HG03378 (cell line): ENCODE measurements at regions not wholly inside any gene's neighbourhood (a gene's known extent, or its start where the extent isn't known, plus 50 kb on each side); places are given as distances from the start of the nearest gene placed in this dataset.

Experiments
- ATAC-seq: cut with Tn5 transposase; IDR thresholded peaks from one replicate; pipeline ENCODE4 v1.9.1; 2021; ENCODE audit warnings: mild to moderate bottlenecking, moderate library complexity; ENCODE audit not compliant: unreplicated experiment

DNA sequence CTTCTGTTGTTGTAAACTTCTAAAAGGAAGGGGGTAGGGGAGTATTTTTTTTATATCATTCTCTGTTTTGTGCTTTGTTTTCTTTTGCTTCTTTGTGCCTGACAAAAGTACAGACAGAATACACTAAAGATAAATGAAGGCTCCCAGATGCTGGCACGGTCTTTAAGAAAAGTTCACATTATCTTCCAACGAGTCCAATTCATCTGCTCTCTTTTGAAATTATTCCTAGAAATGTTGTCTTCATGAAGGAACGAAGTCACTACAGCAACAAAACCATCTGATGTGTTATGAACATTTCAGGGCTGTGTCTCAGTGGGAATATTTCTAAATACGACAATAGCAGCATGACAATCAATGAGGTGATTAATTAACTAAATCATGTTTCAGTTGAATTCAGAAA is 813.8 kb upstream of the HTR2C start:
- ATAC-seq, result no peak

DNA sequence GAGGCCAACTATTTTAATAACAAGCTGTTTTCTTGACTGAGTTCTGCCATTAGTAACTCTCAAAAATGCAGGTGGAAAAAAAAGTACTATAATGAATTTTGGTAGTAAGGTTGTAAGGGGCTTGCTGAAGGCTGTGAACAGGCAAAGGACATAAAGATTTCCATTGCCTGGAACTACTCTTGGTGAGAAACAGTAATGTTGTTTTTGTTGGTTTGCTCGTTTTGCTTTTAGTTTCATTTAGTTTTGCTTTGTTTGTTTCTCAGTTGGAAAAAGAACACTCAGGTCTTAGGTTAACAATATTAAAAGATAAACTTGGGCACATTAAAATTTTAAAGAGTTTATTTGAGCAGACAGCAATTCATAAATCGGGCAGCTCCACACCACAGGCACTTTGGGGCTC is 824.5 kb upstream of the HTR2C start:
- no peak for ATAC-seq

DNA sequence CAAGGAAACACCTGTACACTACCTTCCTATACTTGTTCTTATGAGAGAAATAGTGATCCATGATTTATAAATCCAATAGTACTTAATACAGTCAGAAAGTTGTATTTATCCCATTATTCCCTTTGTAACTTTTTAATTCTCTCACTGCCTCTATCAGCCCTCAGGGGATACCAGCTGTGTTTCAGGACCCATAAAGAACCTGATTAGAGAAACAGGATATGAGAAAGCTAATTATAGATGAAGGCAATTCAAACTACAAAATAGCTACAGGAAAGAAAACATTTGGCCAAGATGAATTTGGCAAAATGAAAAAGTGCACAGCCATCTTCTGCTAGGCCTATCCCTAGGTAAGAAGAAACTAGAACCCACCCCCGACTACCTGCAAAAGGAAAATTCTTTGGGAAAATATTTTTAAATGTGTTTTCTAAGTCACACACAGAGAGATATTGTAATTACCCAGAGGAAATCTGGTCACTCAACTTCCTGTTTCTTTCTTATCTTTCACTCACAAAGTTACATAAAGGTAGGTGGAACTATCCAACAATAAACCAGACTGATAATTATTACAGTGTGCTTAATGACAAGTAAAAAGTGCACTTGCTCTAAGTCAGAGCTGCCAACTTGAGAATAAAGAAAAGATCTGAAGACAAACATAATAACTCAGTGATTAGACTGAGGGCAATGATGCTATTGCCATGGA is 836.5 kb upstream of the HTR2C start:
- peak; percentile 57 for ATAC-seq

DNA sequence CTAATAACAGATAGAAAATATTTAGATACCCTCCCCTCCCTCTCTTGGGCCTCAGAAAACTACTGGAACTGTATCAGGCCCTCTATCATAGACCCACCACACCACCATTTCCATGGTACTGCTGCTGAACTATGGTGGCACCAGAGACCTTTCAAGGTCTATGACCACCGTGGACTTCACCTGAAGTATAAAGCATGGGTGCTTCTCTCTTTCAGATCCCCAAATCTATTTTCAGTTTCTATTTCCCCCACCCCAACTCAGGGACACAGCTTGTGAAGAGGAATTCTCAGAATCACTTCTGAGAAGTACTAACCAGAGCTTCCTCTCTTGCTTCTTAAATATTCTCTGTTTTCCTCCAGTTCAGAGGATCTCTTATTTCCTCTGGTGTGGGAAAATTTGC is 840.8 kb upstream of the HTR2C start:
- ATAC-seq, result peak; percentile 45

DNA sequence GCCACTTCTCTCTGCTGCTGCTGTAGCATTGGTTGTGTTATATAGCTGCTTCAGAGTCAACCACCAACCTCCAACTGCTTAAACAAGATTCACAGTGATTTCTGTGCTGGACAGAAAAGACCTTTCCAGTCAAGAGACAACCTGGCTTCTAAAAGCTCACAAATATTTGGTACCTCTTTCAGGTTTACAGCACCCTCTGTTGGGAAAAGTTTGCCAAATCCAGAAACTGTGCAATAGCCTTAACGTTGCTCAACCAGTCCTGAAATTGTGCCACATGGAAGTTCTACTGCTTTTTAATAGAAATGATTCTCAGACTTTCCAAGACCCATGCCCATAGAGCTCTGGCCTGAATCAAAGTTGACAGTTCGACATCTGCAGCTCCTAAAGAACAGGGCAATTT is 842.1 kb upstream of the HTR2C start:
- ATAC-seq, result no peak

DNA sequence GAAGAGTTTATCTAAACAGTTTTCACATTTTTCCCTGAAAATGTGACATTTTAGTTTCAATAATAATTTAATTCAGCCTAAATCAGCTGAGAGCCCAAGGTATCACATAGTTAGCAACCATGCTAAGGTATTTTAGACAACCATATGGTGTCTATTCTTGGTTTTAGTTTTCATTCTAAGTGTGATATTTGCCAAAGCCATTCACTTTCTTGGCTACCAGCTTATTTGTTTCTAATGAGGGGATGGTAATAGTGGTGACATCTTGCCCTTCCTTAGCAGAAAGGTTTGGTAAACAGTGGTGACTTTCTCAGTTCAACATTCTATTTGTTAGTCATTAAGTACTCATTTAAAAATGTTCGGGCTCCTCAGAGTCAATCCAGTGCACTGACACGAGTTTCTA is 854.9 kb upstream of the HTR2C start:
- ATAC-seq, result no peak

DNA sequence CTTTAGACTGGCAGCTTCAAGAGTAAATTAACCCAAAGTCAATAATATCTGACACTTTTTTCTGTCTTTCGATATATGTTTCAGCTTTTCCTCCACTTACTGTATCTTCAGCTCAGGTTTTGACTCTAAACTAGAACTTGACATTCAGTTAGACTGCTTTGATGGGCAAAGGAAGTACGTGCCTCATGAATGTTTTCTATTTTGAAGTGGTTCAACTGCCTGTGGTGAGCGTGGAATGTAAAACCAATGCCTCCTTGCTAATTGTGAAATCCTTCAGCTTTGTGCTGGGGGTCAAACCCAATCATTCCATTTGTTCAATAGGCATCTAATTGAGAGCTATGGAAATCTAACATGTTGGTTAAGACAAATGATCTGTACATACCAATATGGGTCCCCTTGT is 857.0 kb upstream of the HTR2C start:
- no peak for ATAC-seq

DNA sequence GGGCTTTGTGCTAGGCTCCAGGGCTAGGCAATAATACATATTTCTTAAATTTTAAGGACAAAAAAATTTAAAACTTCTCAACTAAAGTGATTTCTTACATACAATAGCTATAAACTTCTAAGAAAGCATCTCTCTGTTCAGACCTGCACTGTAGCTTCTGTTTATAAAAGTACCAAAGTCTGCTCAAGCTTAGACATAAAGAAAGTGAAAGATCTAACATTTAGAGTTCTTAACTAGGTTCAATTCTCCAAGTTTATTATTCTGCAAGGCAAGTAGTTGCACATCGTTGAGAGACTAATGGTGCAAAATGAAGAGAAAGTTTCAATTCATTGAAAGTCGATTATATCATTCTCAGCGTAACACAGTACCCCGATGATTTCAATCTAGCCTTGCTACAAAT is 857.4 kb upstream of the HTR2C start:
- ATAC-seq, result no peak

DNA sequence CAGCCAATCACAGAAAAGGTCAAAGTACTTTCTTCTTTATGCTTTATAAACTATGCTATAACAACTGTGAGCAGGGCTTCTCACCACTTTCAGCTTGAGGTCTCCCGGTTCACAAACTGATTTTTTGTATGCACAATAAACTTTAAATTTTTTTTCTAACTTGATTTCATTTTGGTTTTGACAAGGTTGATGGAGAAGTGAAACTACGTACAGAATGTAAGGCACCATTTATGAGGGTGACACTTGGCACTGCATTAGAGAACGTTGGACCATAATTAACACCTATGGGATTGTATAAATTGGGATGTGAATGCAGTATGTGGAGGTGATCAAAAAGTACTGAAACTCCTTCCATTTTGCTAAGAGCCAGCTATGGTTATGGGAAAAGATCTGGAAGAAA is 857.9 kb upstream of the HTR2C start:
- ATAC-seq, result no peak

DNA sequence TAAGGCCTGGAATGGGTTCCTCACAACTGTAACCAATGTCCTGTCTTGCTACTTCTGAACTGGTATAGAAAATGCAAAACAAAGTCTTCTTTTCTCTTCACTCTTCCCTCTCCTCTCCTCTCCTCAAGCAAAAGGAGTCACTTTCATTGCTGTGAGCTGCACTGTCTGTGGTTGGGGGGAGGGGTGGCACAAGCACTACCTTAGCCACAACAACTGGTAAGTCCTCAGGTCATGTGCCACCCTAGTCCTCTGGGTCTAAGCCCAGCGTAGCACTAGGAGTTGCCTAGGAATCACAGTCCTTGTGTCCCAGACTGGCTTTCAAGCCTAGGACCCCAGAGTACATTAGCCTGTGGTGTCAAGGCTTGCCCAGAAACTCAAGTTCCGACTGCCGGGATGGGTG is 859.3 kb upstream of the AMOT start:
- no peak for ATAC-seq

DNA sequence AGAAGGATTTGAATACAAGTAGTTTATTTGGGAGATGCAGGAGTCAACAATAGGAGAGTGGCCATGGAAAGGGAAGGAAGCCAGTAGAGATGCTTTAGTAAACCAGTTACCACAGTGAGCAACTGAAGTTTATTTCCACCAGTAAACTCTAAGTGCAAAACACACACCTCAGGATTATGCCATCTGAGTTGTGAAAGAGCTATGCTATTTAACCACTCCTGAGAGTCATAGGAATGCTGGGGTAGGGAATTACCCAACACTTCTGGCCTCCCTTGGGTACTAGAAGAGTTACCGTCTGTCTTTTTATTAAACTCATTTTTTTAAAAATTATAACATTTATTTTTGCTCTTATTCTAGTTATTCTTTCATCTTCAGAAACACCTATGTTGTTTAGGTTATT is 834.6 kb upstream of the AMOT start:
- ATAC-seq, result no peak

DNA sequence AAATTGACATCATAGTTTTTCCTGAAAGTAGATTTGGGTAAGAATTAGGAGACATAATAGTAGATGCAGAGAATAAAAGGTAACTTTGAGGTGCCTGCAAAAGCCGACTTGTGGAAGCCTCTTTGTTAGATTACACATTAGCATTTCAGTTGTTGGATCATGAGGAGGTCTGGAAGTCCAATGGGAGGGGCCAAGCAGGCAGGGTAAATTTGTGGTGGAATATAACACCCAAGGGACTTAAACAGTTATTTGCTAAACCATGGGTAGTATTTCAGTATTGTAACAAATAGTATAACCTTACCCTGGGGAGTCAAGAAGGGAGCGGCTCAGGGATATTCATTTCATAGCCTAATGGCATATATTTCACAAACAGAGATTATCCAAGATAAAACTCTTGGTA is 810.7 kb upstream of the AMOT start:
- no peak for ATAC-seq

DNA sequence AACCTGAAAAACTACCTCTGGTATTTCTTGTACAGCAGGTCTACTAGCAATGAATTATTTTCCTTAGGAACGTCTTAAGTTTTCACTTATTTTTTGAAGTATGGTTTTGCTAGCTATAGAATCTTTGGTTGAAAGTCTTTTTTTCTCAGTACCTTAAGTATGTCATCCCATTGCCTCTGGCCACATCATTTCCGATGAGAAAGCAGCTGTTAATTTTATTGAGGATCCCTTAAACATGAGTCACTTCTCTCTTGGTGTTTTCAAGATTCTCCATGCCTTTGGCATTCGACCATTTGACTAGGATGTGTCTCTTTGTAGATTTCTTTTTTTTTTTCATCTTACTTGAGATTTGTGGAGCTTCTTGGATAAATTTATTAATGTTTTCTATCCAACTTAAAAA is 803.8 kb upstream of the AMOT start:
- ATAC-seq, result no peak

DNA sequence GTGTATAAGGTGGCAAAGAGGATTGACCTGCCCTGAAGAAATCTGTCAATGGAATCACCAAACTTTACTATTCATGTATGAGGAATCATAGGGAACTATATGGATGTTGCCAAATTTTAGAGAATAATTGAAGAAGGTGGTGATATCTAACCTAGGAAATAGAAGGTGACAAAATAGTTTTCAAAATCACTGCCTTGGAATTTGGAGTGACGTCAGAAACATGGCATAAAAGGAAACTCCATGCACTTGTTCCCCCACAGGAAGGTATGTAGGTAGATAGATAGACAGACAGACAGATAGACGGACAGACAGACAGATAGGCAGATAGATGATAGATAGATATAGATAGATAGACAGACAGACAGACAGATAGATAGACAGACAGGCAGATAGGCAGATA is 793.9 kb upstream of the AMOT start:
- no peak for ATAC-seq

DNA sequence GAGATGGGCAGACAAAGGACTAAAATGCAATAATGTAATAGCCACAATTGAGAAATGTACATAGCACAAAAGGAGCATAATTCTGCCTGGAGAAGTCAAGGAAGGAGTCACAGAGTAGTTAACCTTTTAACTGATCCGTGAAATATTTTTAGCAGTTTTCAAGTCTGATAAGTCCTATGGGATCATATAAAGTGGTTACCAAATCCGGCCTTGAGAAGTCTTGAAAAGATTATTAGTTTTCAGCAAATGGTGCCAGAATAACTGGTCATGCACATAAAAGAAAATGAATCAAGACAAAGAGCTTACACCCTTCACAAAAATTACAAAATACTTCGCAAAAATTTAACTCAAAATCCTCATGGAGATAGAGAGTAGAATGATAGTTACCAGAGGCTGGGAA is 788.7 kb upstream of the AMOT start:
- ATAC-seq, result no peak

DNA sequence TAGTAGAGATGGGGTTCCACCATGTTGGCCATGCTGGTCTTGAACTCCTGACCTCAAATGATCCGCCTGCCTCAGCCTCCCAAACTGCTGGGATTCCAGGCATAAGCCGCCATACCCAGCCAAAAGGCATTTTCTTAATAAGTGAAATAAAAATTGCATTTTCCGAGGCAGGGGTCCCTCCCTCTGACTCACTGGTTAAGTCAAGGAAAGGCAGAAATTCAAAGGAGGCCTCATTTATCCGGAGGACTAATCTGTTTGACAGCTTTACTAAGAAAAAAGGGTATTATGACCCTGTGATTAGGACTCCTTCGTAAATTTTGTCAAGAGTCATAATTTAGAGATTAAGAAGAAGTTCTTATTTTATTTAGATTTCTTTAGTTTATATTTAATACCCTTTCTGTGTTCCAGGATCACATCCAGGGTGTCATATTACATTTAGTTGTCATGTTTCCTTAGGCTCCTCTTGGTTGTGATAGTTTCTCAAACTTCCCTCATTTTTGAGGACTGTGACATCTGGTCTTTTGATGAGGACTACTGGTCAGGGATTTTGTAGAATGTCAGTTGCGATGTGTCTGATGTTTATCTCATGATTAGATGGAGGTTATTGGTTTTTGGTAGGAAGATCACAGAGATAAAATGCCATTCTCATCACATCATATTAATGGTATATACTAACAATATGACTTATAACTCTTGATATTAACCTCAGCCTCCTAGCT is 753.7 kb upstream of the AMOT start:
- no peak for ATAC-seq

DNA sequence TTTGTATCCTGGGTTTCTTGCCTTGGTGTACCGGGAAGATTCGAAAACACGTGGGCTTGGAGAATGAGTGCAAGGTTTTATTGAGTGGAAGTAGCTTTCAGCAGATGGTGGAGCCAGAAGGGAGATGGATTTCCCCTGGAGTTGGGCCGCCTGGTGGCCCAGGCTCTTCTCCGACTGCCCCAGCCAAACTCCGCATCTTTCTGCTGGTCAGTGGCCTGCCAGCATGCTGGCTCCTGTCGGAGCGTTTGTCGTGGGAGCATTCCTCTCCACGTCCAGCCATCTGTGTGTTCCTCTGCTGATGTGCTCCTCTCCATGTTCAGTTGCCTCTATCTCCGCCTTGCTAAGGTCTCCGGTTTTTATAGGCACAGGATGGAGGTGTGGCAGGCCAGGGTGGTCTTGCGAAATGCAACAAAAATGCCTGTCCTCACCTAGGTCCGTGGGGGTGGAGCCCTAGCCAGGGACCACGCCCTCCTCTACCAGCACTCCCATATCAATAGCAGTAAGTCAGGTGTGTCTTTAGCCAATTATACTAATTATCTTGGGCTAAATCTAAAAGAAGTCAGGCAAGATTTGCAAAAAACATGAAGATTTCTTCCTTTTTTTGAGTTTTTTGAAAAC is 745.8 kb upstream of the AMOT start:
- ATAC-seq, result no peak

DNA sequence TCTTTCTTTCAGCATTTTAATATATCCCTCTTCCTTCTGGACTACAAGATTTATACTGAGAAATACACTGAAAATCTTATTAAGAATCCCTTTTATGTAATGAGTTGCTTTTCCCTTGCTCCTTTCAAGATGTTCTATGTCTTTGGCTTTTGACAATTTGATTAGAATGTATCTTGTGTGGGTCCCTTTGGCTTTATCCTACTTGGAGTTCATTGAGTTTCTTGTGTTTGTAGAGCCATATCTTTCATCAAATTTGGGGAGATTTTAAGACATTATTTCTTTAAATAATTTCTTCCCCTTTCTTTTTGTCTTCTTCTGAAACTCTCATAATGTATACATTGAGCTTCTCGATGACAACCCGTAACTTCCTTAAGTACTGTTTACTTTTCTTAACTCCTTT is 739.9 kb upstream of the AMOT start:
- ATAC-seq, result no peak

DNA sequence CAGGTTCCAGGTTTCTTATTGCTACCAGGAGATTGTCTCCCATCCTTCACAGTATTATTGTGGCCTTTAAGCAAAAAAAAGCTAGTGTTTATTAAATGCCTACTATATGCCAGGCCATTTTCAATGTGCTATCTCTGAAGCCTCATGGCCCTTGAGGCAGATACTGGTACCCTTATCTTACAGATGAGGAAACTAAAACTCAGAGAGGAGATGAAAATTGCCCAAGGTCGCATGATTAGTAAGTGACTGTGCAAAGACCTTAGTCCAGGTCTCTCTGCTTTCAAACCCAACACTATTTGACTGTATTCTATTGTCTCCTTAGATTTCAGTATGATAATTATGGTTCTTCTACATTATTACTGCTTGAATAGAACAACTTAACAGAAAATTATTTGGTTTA is 717.9 kb upstream of the AMOT start:
- no peak for ATAC-seq

DNA sequence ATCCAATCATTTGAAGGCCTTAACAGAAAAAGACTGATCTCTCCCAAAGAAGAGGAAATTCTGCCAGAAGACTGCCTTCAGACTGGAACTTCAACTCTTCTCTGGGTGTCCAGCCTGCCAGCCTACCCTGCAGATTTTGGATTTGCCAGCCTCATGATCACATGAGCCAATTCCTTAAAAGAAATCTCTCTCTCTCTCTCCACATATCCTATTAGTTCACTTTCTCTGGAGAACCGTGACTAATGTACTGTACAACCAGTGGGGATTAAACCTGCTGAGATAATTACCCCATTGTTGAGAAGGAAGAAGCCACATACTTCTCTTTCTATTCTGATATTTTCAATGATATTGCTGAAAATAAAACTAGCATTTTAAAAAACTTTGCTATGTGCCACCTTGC is 711.3 kb upstream of the AMOT start:
- ATAC-seq, result no peak

DNA sequence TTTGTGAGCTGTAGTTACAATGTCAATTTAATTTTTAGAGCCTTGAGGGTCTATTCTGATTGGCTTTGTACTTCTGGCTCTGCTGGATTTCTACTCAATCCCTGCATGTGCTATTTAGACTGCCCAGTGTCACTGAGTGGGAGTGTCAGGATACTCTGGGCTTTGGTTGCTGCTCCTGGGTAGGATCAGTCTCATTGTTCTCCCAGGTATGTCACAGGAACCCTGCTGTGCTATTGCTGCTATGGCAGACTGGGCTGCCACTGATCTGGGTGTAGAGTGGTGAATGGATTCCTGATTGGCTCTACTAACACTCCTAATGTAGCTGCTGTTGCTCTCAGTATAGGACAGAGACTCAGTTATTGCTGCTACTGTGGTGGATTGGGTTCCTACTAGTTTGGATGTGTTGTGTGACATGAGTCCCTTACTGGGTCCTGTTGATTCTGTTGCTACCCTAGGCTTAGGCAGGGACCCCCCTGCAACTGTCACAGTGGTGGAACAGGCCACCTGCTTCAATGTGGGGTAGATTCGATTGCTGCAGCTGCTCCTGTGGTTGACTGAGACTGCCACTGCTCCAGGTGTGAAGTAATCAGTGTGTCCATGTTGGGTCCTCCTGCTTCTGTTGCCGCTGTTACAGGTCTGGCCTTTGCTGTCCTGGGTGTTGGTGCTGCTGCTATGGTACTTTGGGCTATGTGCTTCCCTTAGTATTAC is 707.8 kb upstream of the AMOT start:
- ATAC-seq, result no peak

DNA sequence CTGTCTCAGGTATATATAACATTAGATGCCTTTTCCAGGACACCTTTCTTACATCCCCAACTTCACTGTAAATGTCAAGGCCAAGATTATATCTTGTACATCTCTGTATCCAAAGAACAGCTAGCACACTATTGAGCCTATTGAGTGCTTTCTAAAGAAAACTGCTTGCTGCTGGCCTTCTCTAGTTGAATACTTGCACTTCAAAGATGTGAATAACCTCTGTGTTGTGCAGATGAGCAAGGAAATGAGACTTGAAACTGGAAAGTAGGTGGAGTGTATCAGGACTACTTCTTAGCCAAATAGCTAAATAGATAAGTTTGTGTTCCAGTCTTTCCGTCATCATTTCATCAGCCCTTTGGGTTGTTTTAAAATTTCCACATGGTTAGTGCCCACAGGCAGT is 704.4 kb upstream of the AMOT start:
- no peak for ATAC-seq
